GM03348 (cell line): ENCODE measurements at regions not wholly inside any gene's neighbourhood (a gene's known extent, or its start where the extent isn't known, plus 50 kb on each side); places are given as distances from the start of the nearest gene placed in this dataset.

ENCODE experiments used
- DNase-seq: peaks from one replicate; pipeline ENCODE4 v3.0.0; 2012; ENCODE audit warnings: low spot score

GRCh38 chrX:39829965-39830364, 267.8 kb downstream of the BCOR start:
- no peak for DNase-seq

- no peak for DNase-seq
Observed at GRCh38 chrX:39830414-39830813, 267.3 kb downstream of the BCOR start.

- no peak for DNase-seq
Observed at GRCh38 chrX:39832211-39832610, 265.5 kb downstream of the BCOR start.

- DNase-seq: no peak
Observed at GRCh38 chrX:39834600-39834999, 263.2 kb downstream of the BCOR start.

GRCh38 chrX:39835241-39835640, 262.5 kb downstream of the BCOR start:
- DNase-seq: no peak

- no peak for DNase-seq
Observed at GRCh38 chrX:39835776-39836175, 262.0 kb downstream of the BCOR start.

- DNase-seq: no peak
Observed at GRCh38 chrX:39836802-39837420, 260.8 kb downstream of the BCOR start.

- DNase-seq: no peak
Observed at GRCh38 chrX:39837688-39838087, 260.1 kb downstream of the BCOR start.

GRCh38 chrX:39839371-39839770, 258.4 kb downstream of the BCOR start:
- no peak for DNase-seq

GRCh38 chrX:39840133-39840532, 257.6 kb downstream of the BCOR start:
- no peak for DNase-seq

- no peak for DNase-seq
Observed at GRCh38 chrX:39840581-39841093, 257.1 kb downstream of the BCOR start.

- no peak for DNase-seq
Observed at GRCh38 chrX:39841604-39842003, 256.2 kb downstream of the BCOR start.

GRCh38 chrX:39842281-39842973, 255.3 kb downstream of the BCOR start:
- DNase-seq: no peak

- DNase-seq: no peak
Observed at GRCh38 chrX:39843318-39843717, 254.4 kb downstream of the BCOR start.

GRCh38 chrX:39845233-39845632, 252.5 kb downstream of the BCOR start:
- no peak for DNase-seq

GRCh38 chrX:39846460-39846859, 251.3 kb downstream of the BCOR start:
- no peak for DNase-seq

- no peak for DNase-seq
Observed at GRCh38 chrX:39848243-39848642, 249.5 kb downstream of the BCOR start.

GRCh38 chrX:39848900-39849299, 248.9 kb downstream of the BCOR start:
- peak; percentile 53 for DNase-seq

GRCh38 chrX:39850209-39850608, 247.5 kb downstream of the BCOR start:
- DNase-seq: no peak

GRCh38 chrX:39850630-39851152, 247.1 kb downstream of the BCOR start:
- peak; percentile 44 for DNase-seq

- DNase-seq: no peak
Observed at GRCh38 chrX:39851745-39852455, 245.9 kb downstream of the BCOR start.

- DNase-seq: no peak
Observed at GRCh38 chrX:39852491-39852890, 245.3 kb downstream of the BCOR start.
